Activated B cell treated with CpG ODN at 0.5 μM for 24 hours (primary cell): ENCODE measurements at regions not wholly inside any gene's neighbourhood (a gene's known extent, or its start where the extent isn't known, plus 50 kb on each side); places are given as distances from the start of the nearest gene placed in this dataset.

Source experiments
- ATAC-seq: fragments of 200-7000 bp; cut with Tn5 transposase; one replicate; pipeline ENCODE4 v1.10.0; 2021; ENCODE audit warnings: low read depth, mild to moderate bottlenecking, moderate library complexity
- CTCF ChIA-PET: fragments of 350-600 bp; sonication (Branson Sonifier 250); formaldehyde crosslinking; loops from one replicate; lab custom pipeline; 2021; ENCODE audit warnings: antibody characterized with exemption; lab: Charles Lee
- POLR2A ChIA-PET: fragments of 350-600 bp; sonication (Branson Sonifier 250); formaldehyde crosslinking; loops from one replicate; lab custom pipeline; 2021; ENCODE audit warnings: antibody characterized with exemption; lab: Charles Lee
- DNase-seq: peaks from one replicate; pipeline ENCODE4 v3.0.0; 2022
- H3K27ac Mint-ChIP-seq: one replicate; pipeline ENCODE4 v1.8.0; 2020; ENCODE audit warnings: mixed read lengths
- H3K27me3 Mint-ChIP-seq: one replicate; pipeline ENCODE4 v1.8.0; 2021; ENCODE audit warnings: mixed read lengths
- H3K36me3 Mint-ChIP-seq: one replicate; pipeline ENCODE4 v1.8.0; 2021; ENCODE audit warnings: low read depth, mixed read lengths
- H3K4me1 Mint-ChIP-seq: one replicate; pipeline ENCODE4 v1.8.0; 2021; ENCODE audit warnings: mixed read lengths
- H3K4me3 Mint-ChIP-seq: one replicate; pipeline ENCODE4 v1.8.0; 2020; ENCODE audit warnings: mild to moderate bottlenecking, mixed read lengths
- H3K9me3 Mint-ChIP-seq: one replicate; pipeline ENCODE4 v1.8.0; 2020; ENCODE audit warnings: mixed read lengths
- CTCF ChIP-seq: fragments of 200-600 bp; IDR thresholded peaks from one replicate; pipeline ENCODE4 v1.8.0; 2022; ENCODE audit warnings: antibody characterized with exemption, mild to moderate bottlenecking
- intact Hi-C: fragments of 100-400 bp; cut with micrococcal nuclease; formaldehyde crosslinking; loops from one replicate; pipeline ENCODE4 v1.15.1; 2024

GRCh38 chr12:118633071-118633470 lies 256.7 kb downstream of the SUDS3 start:
- no peaks in the 10 kb centered on the region for H3K36me3 Mint-ChIP-seq
- no peaks in the 10 kb centered on the region for H3K9me3 Mint-ChIP-seq
- TF ChIP-seq CTCF, result no peak
- H3K27ac Mint-ChIP-seq, result no peak overlapping the region
- H3K4me1 Mint-ChIP-seq, result no peaks in the 10 kb centered on the region
- ChIA-PET CTCF (no interaction called here), POLR2A (no interaction called here)
- no peaks in the 10 kb centered on the region for H3K27me3 Mint-ChIP-seq
- intact Hi-C loops, result no loop called here
- DNase-seq (no peak), ATAC-seq (no peak)
- no peak overlapping the region for H3K4me3 Mint-ChIP-seq

GRCh38 chr12:118635276-118635675 lies 258.9 kb downstream of the SUDS3 start:
- ATAC-seq, result no peak
- Mint-ChIP-seq H3K9me3 (no peaks in the 10 kb centered on the region), H3K36me3 (no peaks in the 10 kb centered on the region), H3K4me3 (no peak overlapping the region), H3K4me1 (no peaks in the 10 kb centered on the region), H3K27me3 (peaks cover 2% of the 10 kb centered on the region), H3K27ac (no peak overlapping the region)
- POLR2A ChIA-PET, result no interaction called here
- no peak for TF ChIP-seq CTCF
- no peak for DNase-seq
- intact Hi-C loops, result no loop called here
- CTCF ChIA-PET, result no interaction called here

GRCh38 chr12:118637767-118638370 lies 261.5 kb downstream of the SUDS3 start:
- POLR2A ChIA-PET, result no interaction called here
- CTCF ChIA-PET, result no interaction called here
- Mint-ChIP-seq H3K4me3 (no peak overlapping the region), H3K4me1 (no peaks in the 10 kb centered on the region), H3K27ac (no peak overlapping the region), H3K27me3 (peaks cover 2% of the 10 kb centered on the region), H3K9me3 (peaks cover 2% of the 10 kb centered on the region), H3K36me3 (no peaks in the 10 kb centered on the region)
- intact Hi-C loops, result no loop called here
- ATAC-seq (no peak), DNase-seq (no peak)
- no peak for TF ChIP-seq CTCF

GRCh38 chr12:118641249-118641648 lies 264.9 kb downstream of the SUDS3 start:
- intact Hi-C loops, result no loop called here
- Mint-ChIP-seq H3K27ac (no peak overlapping the region), H3K9me3 (peaks cover 8% of the 10 kb centered on the region), H3K36me3 (no peaks in the 10 kb centered on the region), H3K27me3 (peaks cover 2% of the 10 kb centered on the region), H3K4me1 (no peaks in the 10 kb centered on the region), H3K4me3 (no peak overlapping the region)
- ChIA-PET POLR2A (no interaction called here), CTCF (no interaction called here)
- no peak for DNase-seq
- no peak for ATAC-seq
- no peak for TF ChIP-seq CTCF

- ChIA-PET POLR2A (no interaction called here), CTCF (no interaction called here)
- ATAC-seq, result no peak
These were observed 268.9 kb downstream of the SUDS3 start for GRCh38 chr12:118645219-118645618.

More at GRCh38 chr12:118645219-118645618, 268.9 kb downstream of the SUDS3 start:
- TF ChIP-seq CTCF, result no peak
- Mint-ChIP-seq H3K27me3 (no peaks in the 10 kb centered on the region), H3K27ac (no peak overlapping the region), H3K36me3 (no peaks in the 10 kb centered on the region), H3K4me1 (no peaks in the 10 kb centered on the region), H3K9me3 (peaks cover 8% of the 10 kb centered on the region), H3K4me3 (no peak overlapping the region)
- no peak for DNase-seq
- intact Hi-C loops, result no loop called here
